Neural crest cell (in vitro differentiated cells): ENCODE measurements at regions not wholly inside any gene's neighbourhood (a gene's known extent, or its start where the extent isn't known, plus 50 kb on each side); places are given as distances from the start of the nearest gene placed in this dataset.

Experiments used
- DNase-seq: peaks from one replicate; pipeline ENCODE4 v3.0.0; 2021; ENCODE audit warnings: low read depth, mixed read lengths, low spot score
- H3K27ac Mint-ChIP-seq: one replicate; pipeline ENCODE4 v1.8.0; 2021; ENCODE audit warnings: mild to moderate bottlenecking, mixed read lengths; ENCODE audit not compliant: unreplicated experiment
- H3K27me3 Mint-ChIP-seq: 2 replicates; pipeline ENCODE4 v1.8.0; 2021; ENCODE audit warnings: low read depth, mild to moderate bottlenecking, mixed read lengths
- H3K36me3 Mint-ChIP-seq: 2 replicates; pipeline ENCODE4 v1.8.0; 2021; ENCODE audit warnings: low read depth, mild to moderate bottlenecking, mixed read lengths
- H3K4me1 Mint-ChIP-seq: 2 replicates; pipeline ENCODE4 v1.8.0; 2021; ENCODE audit warnings: mixed read lengths
- H3K4me3 Mint-ChIP-seq: one replicate; pipeline ENCODE4 v1.8.0; 2021; ENCODE audit warnings: mild to moderate bottlenecking, mixed read lengths
- H3K9me3 Mint-ChIP-seq: 2 replicates; pipeline ENCODE4 v1.8.0; 2021; ENCODE audit warnings: mixed read lengths
- CTCF ChIP-seq: fragments of 200-600 bp; sonication (generic); conservative IDR thresholded peaks from 2 replicates; pipeline ENCODE4 v1.5.0; 2021; ENCODE audit warnings: antibody characterized with exemption, mild to moderate bottlenecking

DNA sequence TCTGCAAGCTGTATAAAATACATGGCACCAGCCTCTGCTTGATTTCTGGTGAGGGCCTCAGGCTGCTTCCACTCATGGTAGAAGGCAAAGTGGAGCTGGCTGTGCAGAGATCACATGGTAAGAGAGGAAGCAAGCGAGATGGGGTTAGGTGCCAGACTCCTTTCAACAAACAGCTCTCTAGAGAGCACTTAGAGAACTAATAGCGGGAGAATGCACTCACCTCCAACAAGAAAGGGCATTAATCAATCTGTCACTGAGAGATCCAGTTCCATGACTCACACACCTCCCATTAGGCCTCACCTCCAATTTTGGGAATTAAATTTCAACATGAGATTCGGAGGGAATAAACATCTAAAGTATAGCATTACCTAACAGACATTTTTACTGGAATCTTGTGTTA, 644.1 kb upstream of the ARRDC4 start:
- H3K4me1 Mint-ChIP-seq: peaks cover 18% of the 10 kb centered on the region
- H3K9me3 Mint-ChIP-seq: peaks cover 10% of the 10 kb centered on the region
- H3K27ac Mint-ChIP-seq: no peak overlapping the region
- no peak for TF ChIP-seq CTCF
- DNase-seq: no peak
- H3K27me3 Mint-ChIP-seq: no peaks in the 10 kb centered on the region
- no peak overlapping the region for H3K4me3 Mint-ChIP-seq
- no peaks in the 10 kb centered on the region for H3K36me3 Mint-ChIP-seq

DNA sequence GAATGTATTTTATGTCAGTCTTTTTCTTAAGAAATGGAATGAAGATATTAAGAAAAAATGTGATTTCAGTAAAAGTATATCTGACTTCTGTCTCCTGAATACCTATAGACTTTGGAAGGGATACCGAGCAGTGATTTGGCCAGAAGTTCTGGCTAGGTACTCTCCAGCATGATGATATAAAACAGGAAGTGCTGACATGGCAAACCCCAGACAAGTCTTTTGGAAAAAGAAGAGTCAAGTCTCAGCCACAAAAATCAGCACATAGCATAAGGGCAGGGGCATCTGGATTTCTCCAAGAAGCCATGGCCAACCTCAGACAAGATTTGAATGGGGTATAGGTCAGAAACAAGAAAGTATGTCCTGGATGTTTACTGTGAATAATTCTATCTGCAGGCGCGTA, 643.3 kb upstream of the ARRDC4 start:
- no peaks in the 10 kb centered on the region for H3K27me3 Mint-ChIP-seq
- no peak overlapping the region for H3K27ac Mint-ChIP-seq
- peaks cover 10% of the 10 kb centered on the region for H3K9me3 Mint-ChIP-seq
- DNase-seq: no peak
- no peaks in the 10 kb centered on the region for H3K36me3 Mint-ChIP-seq
- H3K4me3 Mint-ChIP-seq: no peak overlapping the region
- TF ChIP-seq CTCF: no peak
- peaks cover 18% of the 10 kb centered on the region for H3K4me1 Mint-ChIP-seq

DNA sequence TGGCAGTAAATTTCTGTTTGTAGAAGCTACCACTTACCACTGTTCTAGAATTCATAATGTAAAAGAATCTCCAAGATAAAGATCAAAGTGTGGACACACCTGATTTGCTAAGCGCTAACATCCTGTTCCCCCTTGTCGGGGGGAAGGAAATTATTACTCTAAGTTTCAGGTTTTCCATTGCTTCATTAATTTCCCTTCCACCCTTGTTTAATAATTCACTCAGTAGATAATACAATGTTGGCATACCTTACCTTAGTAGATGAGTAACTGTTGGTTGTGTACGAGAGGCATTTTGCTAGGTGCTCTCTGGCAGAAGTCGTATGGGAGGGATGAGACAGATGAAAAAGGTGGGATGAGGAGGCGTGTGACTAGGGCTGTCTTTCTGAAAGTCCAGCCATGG, 641.2 kb upstream of the ARRDC4 start:
- H3K36me3 Mint-ChIP-seq: no peaks in the 10 kb centered on the region
- H3K27me3 Mint-ChIP-seq: no peaks in the 10 kb centered on the region
- H3K4me1 Mint-ChIP-seq: peaks cover 9% of the 10 kb centered on the region
- H3K27ac Mint-ChIP-seq: no peak overlapping the region
- no peak for DNase-seq
- peaks cover 8% of the 10 kb centered on the region for H3K9me3 Mint-ChIP-seq
- no peak overlapping the region for H3K4me3 Mint-ChIP-seq
- no peak for TF ChIP-seq CTCF

- TF ChIP-seq CTCF: no peak
- peaks cover 3% of the 10 kb centered on the region for H3K36me3 Mint-ChIP-seq
- no peaks in the 10 kb centered on the region for H3K4me1 Mint-ChIP-seq
- H3K4me3 Mint-ChIP-seq: no peak overlapping the region
- H3K27me3 Mint-ChIP-seq: no peaks in the 10 kb centered on the region
- no peaks in the 10 kb centered on the region for H3K9me3 Mint-ChIP-seq
- H3K27ac Mint-ChIP-seq: no peak overlapping the region
- DNase-seq: no peak
Observed at GRCh38 chr15:97346221-97346620, 614.3 kb upstream of the ARRDC4 start.

DNA sequence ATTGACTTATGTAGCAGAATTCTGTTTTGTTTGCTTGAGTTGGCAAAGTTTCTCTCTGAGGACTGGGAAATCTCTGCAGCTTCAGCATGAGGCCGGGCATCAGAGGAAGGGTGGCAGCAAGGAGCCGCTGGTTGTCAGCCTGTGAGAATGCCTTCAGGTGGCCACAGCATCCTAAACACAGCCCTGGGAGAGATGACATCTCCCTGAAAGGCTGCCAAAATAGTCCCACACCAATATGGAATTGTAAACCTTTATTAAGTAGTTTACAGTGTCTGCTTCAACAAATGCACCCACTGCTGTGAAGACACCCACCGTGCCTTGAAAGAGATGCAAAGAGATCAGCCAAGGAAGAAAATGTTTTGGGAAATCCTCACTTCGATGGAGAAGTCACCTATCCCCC, 609.7 kb upstream of the ARRDC4 start:
- H3K4me1 Mint-ChIP-seq: no peaks in the 10 kb centered on the region
- H3K27ac Mint-ChIP-seq: no peak overlapping the region
- H3K27me3 Mint-ChIP-seq: no peaks in the 10 kb centered on the region
- H3K9me3 Mint-ChIP-seq: no peaks in the 10 kb centered on the region
- DNase-seq: no peak
- peaks cover 3% of the 10 kb centered on the region for H3K36me3 Mint-ChIP-seq
- TF ChIP-seq CTCF: no peak
- H3K4me3 Mint-ChIP-seq: no peak overlapping the region

- Mint-ChIP-seq H3K9me3 (no peaks in the 10 kb centered on the region), H3K27ac (no peak overlapping the region), H3K27me3 (no peaks in the 10 kb centered on the region), H3K4me1 (peaks cover 7% of the 10 kb centered on the region), H3K36me3 (no peaks in the 10 kb centered on the region), H3K4me3 (no peak overlapping the region)
- no peak for DNase-seq
- TF ChIP-seq CTCF: no peak
Observed at GRCh38 chr15:97383516-97383915, 577.0 kb upstream of the ARRDC4 start.
